HG02970 (cell line): ENCODE measurements at regions not wholly inside any gene's neighbourhood (a gene's known extent, or its start where the extent isn't known, plus 50 kb on each side); places are given as distances from the start of the nearest gene placed in this dataset.
"Not testable (repeated sequence)": the region's sequence is repeated elsewhere in the genome, so short reads cannot be mapped to it uniquely, and the experiment has no call there.

ENCODE experiments used
- ATAC-seq: cut with Tn5 transposase; IDR thresholded peaks from one replicate; pipeline ENCODE4 v1.9.1; 2021; ENCODE audit warnings: mild to moderate bottlenecking, moderate library complexity, moderate number of reproducible peaks; ENCODE audit not compliant: unreplicated experiment, low FRiP score

DNA sequence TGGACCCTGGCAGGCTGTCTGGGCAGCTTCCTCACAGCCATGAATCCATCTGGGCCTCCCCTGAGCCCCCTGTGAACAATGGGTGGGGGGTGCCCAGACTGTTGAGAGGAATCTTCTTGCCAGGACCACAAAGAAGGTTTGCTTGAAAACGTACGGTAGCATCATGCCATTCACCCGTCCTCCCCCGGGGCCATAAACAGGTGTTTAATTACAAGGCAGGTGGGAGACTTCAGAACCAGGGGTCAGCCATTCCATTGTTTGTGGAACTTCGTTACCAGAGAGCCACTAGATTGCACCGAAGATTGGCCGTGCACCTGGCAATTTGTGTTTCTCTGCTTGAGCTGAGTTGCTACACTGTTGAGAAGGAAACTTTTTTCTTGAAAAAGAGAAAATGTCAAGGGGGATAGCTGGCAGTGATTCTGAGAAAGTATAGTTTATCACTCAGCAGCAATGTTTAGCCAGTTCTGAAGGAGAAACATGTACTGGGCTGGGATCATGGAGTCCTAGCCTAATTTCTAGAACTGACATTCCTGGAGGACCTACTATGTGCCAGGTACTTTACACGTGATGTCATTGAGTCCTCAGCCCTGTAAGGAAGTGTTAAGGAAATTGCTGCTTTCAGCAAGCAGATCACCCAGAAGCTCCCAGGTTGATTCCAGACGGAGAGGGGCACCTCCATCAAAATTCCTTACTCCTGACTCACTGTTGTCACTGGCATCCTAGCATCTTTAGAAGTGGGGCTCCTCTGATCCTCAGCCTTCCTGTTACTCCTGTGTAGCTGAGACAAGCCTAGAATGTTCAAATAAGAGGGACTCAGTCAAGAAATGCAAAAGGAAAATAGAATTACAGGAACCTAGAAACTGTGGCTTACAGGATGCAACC lies 103.8 kb upstream of the UBE2E1 start:
- no peak for ATAC-seq

GRCh38 chr3:23704298-23704697 lies 101.5 kb upstream of the UBE2E1 start:
- ATAC-seq, result no peak

DNA sequence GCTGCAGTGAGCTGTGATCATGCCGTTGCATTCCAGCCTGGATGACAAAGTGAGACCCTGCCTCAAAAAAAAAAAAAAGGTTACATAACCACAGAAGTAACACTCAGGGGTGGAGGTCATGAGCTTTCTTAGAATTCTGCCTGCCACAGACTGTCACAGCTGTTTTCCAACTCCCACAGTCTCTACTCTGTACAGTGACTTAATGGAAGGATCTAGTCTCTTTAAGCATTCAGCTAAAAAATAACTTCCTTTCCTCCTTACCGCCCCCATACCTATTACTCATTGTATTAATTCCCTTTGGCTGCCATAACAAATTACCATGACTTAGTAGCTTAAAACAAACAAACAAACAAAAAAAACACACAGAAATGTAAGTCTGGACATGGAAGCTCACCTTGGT lies 99.6 kb upstream of the UBE2E1 start:
- ATAC-seq, result no peak

GRCh38 chr3:23709987-23710386 lies 95.8 kb upstream of the UBE2E1 start:
- no peak for ATAC-seq

DNA sequence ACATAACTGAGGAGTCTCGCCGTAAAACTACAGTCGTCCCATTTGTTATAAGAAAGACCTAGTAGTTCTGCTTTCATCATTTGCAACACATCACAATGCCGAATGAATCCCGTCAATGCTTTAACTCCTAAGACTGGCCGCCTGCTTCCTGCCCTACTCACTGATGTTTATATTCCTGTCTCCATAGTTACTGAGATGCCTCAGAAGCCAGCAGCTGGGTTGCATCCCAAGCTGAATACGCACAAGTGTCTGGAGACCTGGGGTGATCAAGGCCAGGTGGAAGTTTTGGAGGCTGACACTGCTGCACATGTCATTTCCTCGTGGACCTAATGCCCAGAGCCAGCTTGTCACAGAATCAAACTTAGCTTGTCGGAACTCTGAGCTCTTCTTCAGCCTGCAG lies 95.2 kb upstream of the UBE2E1 start:
- no peak for ATAC-seq

- ATAC-seq, result no peak
Observed at GRCh38 chr3:23711916-23712494, 93.8 kb upstream of the UBE2E1 start.

DNA sequence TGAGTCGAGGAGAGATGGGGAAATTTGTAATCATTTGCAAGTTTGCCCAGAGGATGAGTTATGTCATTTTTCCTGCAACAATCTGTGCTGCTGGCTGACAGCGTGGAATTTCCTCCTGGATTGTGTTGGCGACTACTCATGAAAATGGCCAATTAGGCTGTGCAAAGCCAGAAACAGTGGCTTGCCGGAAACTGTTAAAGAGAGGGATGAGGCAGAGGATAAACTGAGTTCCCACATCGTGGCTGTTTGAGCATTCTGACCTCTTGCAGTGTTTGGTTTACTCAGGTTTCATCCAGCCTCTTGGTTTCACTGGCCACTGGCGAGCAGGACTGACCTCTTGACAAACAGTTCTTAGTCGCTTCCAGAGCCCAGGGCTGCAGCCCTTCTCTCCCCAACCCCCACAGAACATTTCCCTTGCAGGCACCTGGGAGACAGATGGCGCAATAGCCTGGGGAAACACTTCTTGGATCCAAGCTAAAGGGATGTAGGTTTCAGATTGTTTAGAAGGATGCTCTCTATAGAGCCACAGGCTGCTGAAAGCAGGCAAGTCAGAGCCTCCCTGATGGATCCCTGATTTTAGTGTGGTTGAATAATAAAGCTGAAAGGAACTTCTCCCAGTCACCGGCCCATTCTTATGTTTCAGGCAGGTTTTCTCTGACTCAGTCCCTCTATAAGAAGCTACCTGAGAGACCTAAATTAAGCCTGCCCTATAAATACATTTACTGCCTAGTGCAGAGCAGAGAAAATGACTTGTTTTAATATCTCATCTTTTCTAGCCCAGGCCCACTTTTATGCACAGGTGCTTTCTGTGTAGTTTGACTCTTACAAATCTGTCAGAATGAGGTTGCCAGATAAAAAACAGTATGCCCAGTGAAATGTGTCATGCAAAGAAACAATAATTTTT lies 92.8 kb upstream of the UBE2E1 start:
- no peak for ATAC-seq

DNA sequence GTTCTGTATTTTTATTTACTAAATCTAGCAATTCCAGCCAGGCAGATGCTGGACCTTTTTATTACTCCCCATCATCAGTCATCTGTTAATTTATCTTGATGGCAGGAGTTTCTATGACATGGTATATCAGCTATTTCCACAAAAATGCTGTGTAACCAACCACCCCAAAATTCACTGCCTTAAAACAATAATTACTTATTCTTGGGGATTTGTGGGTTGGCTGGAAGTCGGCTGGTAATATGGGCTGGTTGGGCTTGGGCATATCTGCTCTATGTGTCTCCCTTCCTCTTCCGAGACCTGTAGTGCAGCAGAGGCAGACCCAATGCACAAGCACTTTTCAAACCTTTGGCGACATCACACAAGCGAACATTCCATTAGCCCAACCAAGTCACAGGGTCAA lies 92.1 kb upstream of the UBE2E1 start:
- ATAC-seq, result no peak

DNA sequence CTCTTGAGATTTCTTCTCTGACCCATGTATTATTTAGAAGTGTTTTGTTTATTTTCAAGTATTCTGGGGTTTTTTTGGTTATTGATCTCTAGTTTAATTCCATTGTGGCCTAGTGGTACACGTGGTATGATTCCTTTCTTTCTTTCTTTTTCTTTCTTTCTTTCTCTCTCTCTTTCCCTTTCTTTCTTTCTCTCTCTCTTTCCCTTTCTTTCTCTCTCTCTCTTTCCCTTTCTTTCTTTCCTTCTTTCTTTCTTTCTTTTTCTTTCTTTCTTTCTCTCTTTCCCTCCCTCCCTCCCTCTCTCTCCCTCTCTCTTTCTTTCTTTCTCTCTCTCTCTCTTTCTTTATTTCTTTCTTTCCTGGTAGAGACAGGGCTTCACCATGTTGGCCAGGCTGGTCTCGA lies 85.7 kb upstream of the UBE2E1 start:
- ATAC-seq, result no peak

DNA sequence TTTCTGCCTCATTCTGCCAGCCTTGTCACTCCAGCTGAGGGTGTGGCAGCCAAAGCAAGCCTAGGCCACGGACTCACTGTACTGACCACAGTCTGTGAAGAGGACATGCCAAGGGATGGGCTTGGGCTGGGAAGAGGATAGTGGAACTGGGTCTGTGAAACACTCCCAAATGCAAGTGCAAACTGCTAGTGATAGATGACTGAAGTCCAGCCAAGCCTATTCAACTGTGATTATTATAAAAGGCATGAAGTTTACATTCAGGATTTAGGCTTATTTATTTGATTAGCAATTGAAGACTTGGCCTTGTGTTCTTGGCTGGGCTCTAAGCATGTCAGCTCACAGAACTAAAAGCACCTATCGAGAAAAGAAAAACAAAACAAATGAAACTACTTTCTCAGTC lies 84.9 kb upstream of the UBE2E1 start:
- ATAC-seq, result no peak

DNA sequence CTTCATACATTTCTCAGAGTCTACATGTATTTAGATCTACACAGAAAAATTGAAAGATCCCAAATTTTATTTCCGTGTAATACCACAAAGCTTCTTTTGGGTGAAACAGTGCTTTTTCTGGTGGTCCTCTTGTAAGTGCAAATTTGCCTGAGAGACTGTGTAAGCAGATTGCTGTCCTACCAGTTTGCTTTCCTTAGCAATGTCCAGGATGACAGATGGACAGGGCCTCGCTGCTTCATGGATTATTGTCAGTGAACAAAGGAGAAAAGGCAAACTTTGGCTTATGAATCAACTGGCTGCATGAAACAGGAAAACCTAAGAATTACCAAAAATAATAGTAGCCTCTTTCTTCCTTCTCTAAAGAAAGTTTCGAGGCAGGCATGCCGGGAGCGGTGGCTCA lies 82.6 kb upstream of the UBE2E1 start:
- no peak for ATAC-seq

DNA sequence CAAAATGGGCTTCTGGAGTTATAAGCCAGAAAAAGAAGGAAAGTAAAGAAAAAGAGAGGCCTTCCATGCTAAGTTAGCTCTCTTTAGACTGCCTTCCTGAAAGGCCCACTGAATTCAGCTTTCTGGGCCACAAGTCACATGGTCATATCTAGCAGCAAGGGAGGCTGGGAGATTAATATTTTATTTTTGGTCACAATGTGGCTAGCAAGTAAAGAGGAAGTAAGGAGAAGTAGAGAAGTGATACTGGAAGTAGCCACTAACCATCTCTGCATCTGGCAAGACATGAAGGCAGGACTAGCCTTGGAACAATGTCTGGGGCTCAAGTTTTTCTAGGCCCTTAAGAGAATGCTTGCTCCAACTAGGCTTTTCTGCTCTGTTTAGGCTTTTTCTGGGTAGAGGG lies 81.8 kb upstream of the UBE2E1 start:
- no peak for ATAC-seq

GRCh38 chr3:23726811-23727548 lies 78.8 kb upstream of the UBE2E1 start:
- ATAC-seq, result no peak

GRCh38 chr3:23728601-23729117 lies 77.1 kb upstream of the UBE2E1 start:
- ATAC-seq, result no peak

GRCh38 chr3:23729362-23729761 lies 76.4 kb upstream of the UBE2E1 start:
- ATAC-seq, result not testable (repeated sequence)

- no peak for ATAC-seq
Observed at GRCh38 chr3:23734481-23734880, 71.3 kb upstream of the UBE2E1 start.

DNA sequence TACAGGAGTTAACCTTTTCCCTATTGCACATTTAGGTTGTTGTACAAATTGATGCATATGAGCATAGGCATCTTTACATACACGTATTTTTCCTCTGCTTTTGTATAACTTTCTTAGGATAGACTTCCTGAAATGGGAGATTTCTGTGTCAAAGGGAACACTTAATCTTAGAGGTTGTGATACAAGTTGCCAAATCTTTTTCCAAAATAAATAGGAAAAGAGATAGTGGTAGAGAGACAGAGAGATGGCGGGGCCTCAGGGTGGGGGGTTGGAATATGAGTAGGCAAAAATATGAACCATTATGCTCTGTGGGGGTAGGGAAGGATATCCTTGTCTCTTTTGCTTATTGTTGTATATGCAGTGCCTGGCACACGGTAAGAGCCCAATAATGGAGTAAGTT lies 70.7 kb upstream of the UBE2E1 start:
- ATAC-seq, result no peak

GRCh38 chr3:23735535-23736326 lies 70.0 kb upstream of the UBE2E1 start:
- no peak for ATAC-seq

- no peak for ATAC-seq
Observed at GRCh38 chr3:23738944-23739343, 66.8 kb upstream of the UBE2E1 start.
